Testis (tissue), 2 donors: ENCODE measurements at regions not wholly inside any gene's neighbourhood (a gene's known extent, or its start where the extent isn't known, plus 50 kb on each side); places are given as distances from the start of the nearest gene placed in this dataset.

ENCODE experiments used
- POLR2A ChIP-seq: fragments of 450-650 bp; IDR thresholded peaks from one replicate; pipeline ENCODE4 v1.6.1; 2017; ENCODE audit warnings: antibody characterized with exemption, mild to moderate bottlenecking, moderate library complexity
- TF ChIP-seq, protein P1 (sequence below), 3 experiments: fragments of 450-650 bp in 2 of 3; fragments of 200-600 bp in 1 of 3; sonication (generic) in 1 of 3; IDR thresholded peaks; one replicate each; pipeline ENCODE4 v1.5.1; 2016 to 2019; ENCODE audit warnings: antibody characterized with exemption in 3 of 3, mild to moderate bottlenecking in 2 of 3, moderate library complexity in 1 of 3

DNA sequence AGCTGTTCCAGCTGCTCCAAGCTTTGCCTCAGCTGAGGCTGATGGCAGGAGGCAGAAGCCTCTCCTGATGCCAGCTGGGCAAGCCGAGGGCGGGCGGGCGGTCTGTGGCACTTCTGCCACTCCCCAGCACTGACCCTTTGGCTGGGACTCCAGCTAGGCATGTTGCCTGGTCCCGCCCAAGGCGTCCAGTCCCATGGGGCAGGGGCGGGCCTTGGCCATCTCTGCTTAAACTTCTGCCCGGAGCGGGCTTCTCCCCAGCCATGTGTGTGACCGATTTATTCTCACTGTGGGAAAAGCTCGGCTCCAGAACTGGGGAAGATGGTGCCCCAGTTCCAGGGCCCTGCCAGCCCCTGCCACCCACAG lies 349.1 kb downstream of the SEC14L1 start:
- no peak for TF ChIP-seq POLR2A
- TF ChIP-seq, protein P1, sequence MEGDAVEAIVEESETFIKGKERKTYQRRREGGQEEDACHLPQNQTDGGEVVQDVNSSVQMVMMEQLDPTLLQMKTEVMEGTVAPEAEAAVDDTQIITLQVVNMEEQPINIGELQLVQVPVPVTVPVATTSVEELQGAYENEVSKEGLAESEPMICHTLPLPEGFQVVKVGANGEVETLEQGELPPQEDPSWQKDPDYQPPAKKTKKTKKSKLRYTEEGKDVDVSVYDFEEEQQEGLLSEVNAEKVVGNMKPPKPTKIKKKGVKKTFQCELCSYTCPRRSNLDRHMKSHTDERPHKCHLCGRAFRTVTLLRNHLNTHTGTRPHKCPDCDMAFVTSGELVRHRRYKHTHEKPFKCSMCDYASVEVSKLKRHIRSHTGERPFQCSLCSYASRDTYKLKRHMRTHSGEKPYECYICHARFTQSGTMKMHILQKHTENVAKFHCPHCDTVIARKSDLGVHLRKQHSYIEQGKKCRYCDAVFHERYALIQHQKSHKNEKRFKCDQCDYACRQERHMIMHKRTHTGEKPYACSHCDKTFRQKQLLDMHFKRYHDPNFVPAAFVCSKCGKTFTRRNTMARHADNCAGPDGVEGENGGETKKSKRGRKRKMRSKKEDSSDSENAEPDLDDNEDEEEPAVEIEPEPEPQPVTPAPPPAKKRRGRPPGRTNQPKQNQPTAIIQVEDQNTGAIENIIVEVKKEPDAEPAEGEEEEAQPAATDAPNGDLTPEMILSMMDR (IDR thresholded peaks at IDR 0.05) = no peak
